ENCODE measurements at regions not wholly inside any gene's neighbourhood (a gene's known extent, or its start where the extent isn't known, plus 50 kb on each side); places are given as distances from the start of the nearest gene placed in this dataset.

DNA sequence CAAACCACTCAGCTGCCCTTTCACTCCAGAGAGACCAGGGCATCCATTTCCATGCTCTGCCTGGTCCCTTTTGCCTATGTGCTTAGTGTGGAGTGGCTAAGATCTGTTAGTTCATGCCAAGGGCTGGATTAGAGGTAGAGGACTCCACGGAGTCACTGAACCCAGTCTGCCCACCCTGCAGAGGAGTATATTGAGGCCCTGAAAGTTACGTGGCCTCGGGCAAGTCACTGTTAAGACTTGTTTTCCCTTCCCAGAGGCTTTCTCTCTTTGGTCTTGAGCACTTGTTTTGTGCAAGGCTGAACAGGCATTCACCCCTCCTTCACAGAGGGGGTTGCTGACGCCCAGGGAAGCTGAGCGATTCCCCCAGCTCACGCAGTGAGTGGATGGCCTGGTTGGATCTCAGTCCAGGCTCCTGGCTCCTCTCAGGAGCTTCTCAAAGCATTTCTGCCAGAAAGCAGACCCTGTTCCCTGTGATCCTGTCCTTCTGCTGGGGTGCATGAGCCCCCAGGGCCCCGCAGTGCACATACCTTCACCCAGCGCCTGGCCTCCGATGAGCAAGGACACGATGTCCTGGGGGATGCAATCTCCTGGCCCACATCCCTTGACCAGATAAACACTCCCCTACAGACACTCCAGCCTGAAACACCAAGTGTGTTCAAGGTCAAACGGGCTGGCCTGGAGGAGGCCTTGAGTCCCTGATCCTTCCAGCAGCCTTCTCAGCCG is 153.4 kb upstream of the GSE1 start:
- TF ChIP-seq, protein P1, sequence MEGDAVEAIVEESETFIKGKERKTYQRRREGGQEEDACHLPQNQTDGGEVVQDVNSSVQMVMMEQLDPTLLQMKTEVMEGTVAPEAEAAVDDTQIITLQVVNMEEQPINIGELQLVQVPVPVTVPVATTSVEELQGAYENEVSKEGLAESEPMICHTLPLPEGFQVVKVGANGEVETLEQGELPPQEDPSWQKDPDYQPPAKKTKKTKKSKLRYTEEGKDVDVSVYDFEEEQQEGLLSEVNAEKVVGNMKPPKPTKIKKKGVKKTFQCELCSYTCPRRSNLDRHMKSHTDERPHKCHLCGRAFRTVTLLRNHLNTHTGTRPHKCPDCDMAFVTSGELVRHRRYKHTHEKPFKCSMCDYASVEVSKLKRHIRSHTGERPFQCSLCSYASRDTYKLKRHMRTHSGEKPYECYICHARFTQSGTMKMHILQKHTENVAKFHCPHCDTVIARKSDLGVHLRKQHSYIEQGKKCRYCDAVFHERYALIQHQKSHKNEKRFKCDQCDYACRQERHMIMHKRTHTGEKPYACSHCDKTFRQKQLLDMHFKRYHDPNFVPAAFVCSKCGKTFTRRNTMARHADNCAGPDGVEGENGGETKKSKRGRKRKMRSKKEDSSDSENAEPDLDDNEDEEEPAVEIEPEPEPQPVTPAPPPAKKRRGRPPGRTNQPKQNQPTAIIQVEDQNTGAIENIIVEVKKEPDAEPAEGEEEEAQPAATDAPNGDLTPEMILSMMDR (conservative IDR thresholded peaks at IDR 0.05): no peak
- TF ChIP-seq ZFX (IDR thresholded peaks at IDR 0.05): no peak

Measured in C4-2B (cell line).